ENCODE measurements at regions not wholly inside any gene's neighbourhood (a gene's known extent, or its start where the extent isn't known, plus 50 kb on each side); places are given as distances from the start of the nearest gene placed in this dataset.

GRCh38 chr5:17381932-17382331, 116.1 kb upstream of the TAF11L2 start:
- no peak for TF ChIP-seq CTCF (IDR thresholded peaks at IDR 0.05)
- no peak for TF ChIP-seq POLR2AphosphoS5 (IDR thresholded peaks at IDR 0.05; ENCODE audit: insufficient read depth in 1 of 2, low read depth in 1 of 2)
